ENCODE measurements at regions not wholly inside any gene's neighbourhood (a gene's known extent, or its start where the extent isn't known, plus 50 kb on each side); places are given as distances from the start of the nearest gene placed in this dataset.

GRCh38 chr15:61501815-61502389, 272.8 kb upstream of the RORA start:
- no TSS peak for BruUV-seq (replicated peaks)
- Histone ChIP-seq H3K27me3 (ENCODE audit: control insufficient read depth in 2 of 2, insufficient read depth in 2 of 2, low read length in 2 of 2) (no peaks in the 10 kb centered on the region; a peak in 1 of 5 replicates), H3K9ac (ENCODE audit: insufficient read depth in 1 of 2, low read depth in 2 of 2, low read length in 2 of 2) (no peak overlapping the region), H4K20me1 (replicated peaks; ENCODE audit: control insufficient read depth, insufficient read depth, low read length) (no peaks in the 10 kb centered on the region), H3K4me3 (no peak overlapping the region), H3K9me3 (replicated peaks; ENCODE audit: control insufficient read depth, insufficient read depth, low read depth, low read length) (no peaks in the 10 kb centered on the region), H3K4me2 (ENCODE audit: insufficient read depth, low read length) (no peak overlapping the region), H3K79me2 (ENCODE audit: control insufficient read depth, insufficient read depth, low read length) (no peaks in the 10 kb centered on the region), H3K27ac (ENCODE audit: extremely low read depth, low read depth, low read length) (no peak overlapping the region), H3K36me3 (ENCODE audit: control insufficient read depth, insufficient read depth, low read length) (no peaks in the 10 kb centered on the region), H2AFZ (ENCODE audit: low read depth, low read length) (no peak overlapping the region), H3K9me1 (ENCODE audit: control insufficient read depth, insufficient read depth, low read length) (no peaks in the 10 kb centered on the region), H3K4me1 (replicated peaks in 1 of 2; ENCODE audit: control insufficient read depth in 2 of 2, insufficient read depth in 2 of 2, low read length in 2 of 2) (no peaks in the 10 kb centered on the region)
- CTCF ChIA-PET (ENCODE audit: low intra/inter-chr PET ratio) = no interaction called here
- POLR2A ChIA-PET = no interaction called here
- no peak for DNase-seq (ENCODE audit: extremely low read depth in 1 of 4, low spot score in 3 of 4)
- TF ChIP-seq TOE1 (IDR thresholded peaks at IDR 0.05; ENCODE audit: borderline replicate concordance) (no peak), TOE1 (CRISPR knock-in tag; IDR thresholded peaks at IDR 0.05; ENCODE audit: borderline replicate concordance, low read depth) (no peak), KDM5B (IDR thresholded peaks at IDR 0.05; ENCODE audit: insufficient replicate concordance, low read depth, low read length) (no peak), ZNF212 (CRISPR knock-in tag; IDR thresholded peaks at IDR 0.05) (no peak), CTBP1 (IDR thresholded peaks at IDR 0.05; ENCODE audit: borderline replicate concordance) (no peak), PTRF (tag; IDR thresholded peaks at IDR 0.05) (no peak), RBM34 (IDR thresholded peaks at IDR 0.05; ENCODE audit: borderline replicate concordance, insufficient read depth, low read length) (no peak), DLX4 (CRISPR knock-in tag; IDR thresholded peaks at IDR 0.05) (no peak)
- intact Hi-C loops (cut with micrococcal nuclease) (no loop called here), in situ Hi-C loops (cut with MboI) (no loop called here)
- under 1% methylated on average over 12 of the region's 12 CpGs for WGBS (ENCODE audit: insufficient coverage, low coverage, missing lambda C conversion rate)
- no peak for FAIRE-seq
- ATAC-seq = no peak

Data from K562 (cell line).